GM21717 (cell line): ENCODE measurements at regions not wholly inside any gene's neighbourhood (a gene's known extent, or its start where the extent isn't known, plus 50 kb on each side); places are given as distances from the start of the nearest gene placed in this dataset.

Source experiments
- ATAC-seq: cut with Tn5 transposase; IDR thresholded peaks from one replicate; pipeline ENCODE4 v1.9.1; 2021; ENCODE audit warnings: mild to moderate bottlenecking, moderate library complexity; ENCODE audit not compliant: unreplicated experiment

DNA sequence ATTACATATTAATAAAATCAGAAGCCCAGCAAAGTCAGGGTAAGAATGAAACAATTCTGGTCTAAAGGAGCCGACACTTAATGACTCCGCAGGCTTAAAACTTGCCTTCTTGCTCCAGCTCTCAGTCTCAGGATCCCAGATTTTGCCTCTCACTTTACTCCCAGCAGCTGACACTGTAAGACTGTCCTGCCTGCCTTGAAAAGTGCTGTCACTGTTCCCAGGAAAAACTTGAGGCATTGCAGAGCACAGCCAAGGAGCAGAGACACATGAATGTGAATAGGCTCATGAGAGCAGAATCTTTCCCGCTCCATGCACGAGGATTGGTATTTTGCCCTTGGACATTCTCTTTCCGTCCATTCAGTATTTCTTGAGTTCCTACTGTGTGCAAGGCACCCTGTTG, 457.6 kb upstream of the ZFHX3 start:
- ATAC-seq: no peak

DNA sequence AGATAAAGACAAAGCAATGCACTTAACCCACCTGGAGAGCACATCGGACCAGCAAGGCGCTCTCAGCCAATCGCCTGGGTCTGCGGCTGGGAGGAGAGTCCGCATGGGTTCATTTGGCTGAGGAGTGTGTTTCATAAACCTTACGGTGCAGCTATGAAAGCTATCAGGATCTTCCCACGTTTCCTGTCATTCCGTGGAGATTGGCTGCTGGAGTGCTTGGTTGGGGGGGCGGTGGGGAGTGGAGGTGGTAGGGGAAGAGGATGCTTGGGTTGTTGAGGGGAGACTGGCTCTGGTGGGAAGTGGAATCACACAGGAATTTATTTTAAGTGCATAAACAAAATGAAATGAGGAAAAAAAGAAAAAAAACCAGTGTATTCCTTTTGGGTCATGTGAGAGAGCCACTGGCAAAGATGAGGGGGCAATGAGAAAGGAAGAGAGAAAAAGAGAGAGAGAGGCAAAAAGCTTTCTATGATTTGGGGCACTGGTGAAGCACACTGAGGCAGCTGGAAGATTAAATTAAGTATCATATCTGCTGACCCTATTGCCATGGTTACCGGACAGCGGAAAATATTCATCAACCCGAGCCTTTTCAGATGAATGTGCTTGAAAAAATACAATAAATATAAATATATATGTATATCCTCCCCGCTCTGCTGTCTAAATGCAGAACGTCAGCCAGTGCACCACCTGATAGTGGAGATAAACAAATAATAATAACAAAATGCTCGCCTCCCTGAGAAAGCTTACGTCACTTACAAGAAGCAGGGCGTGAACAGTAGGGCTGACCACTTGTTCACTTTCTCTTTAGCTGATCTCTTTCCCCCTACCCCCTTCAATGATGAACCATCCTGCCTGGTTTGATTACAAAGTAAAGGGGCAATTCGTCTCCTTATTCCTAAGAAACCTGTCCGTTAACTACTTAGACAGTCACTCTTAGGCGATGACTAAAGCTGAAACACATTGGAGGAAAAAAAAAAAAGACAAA, 457.0 kb upstream of the ZFHX3 start:
- ATAC-seq: no peak

DNA sequence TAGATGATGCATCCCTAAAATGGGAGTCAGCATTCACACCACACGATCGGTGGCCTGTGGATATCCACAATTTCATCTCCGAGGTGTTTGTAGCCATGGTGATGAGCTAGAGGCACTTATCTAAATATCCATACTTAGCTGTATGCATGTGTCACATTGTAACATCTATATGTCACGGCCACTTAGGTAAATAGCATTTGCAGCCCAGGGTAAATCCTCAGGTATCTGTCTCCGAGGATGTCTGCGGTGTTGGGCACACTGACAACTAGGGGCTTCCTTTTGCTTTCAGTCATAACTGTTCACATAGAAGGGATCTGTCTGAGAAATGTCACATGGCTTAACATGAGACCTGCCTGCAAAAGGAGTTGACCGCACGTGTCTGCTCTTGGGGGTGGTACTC, 455.2 kb upstream of the ZFHX3 start:
- no peak for ATAC-seq

DNA sequence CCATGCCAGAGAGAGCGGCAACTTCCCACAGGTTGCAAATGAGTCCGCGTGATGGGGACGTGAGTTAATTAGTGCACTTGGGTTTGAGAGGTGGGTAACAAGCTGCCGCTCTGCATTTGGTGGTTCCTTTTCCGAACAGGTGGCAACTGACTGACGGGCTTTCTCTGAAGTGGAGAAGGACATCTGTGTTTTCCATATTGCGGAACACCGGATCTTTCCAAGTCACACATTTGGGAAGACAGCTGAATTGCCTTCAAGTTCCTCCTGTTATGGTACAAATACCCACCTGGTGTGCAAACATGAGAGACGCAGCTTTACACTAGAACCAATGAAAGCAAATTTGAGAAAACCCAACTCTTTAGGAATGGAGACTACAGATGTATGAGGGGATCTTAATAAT, 451.3 kb upstream of the ZFHX3 start:
- no peak for ATAC-seq

DNA sequence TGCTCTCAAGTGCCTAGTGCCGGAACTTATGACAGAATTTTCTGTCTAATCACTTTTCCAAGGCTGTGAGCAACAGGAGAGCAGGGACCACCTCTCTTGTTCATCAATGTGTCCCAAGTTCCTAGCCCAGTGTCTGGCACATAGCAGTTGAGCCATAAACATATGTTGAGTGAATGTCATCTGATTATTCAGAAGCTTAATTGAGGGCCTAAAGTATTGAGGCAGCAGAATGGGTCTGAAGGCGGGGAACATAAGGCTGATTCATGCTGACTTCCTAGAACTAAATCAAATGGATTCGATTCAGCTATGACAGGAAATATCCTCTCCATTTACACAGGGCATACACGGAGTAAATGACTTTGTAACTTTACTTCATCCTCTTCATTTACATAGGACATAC, 438.0 kb upstream of the ZFHX3 start:
- no peak for ATAC-seq

DNA sequence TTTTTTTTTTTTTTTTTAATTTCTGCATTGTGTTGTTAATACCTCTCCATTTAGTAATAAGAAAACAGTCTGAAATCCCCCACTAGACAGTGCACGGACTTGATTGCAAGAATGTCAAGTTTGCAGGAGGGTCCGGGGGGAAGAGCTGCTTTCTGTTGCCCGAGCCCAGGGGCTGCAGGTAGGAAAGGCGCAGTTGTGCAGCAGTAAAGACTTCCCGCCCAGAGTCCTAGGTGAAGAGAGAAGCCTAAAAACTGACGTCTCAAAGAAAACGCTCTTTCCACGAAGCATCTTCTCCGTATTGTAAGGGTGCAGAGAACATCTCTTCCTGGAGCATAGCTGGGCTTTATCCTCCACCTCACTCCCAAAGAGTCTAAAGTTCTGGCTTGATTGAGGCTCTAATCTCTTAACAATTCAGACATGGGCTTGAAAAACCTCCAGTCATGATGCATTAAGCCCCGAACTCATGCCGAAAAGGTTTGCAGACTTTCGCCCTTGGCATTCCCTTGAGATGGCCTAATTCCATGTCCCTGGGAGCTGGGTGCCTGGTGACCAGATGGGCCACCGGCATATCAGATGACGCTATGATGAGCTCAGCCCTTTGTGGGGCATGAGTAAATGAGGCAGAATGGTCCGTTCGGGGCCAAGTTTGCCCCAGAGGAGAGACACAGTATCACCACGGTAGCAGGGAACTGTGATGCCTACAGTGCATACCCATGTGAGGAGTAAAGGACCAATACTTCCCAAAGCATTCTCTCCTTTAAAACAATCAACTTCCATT, 436.2 kb upstream of the ZFHX3 start:
- no peak for ATAC-seq

DNA sequence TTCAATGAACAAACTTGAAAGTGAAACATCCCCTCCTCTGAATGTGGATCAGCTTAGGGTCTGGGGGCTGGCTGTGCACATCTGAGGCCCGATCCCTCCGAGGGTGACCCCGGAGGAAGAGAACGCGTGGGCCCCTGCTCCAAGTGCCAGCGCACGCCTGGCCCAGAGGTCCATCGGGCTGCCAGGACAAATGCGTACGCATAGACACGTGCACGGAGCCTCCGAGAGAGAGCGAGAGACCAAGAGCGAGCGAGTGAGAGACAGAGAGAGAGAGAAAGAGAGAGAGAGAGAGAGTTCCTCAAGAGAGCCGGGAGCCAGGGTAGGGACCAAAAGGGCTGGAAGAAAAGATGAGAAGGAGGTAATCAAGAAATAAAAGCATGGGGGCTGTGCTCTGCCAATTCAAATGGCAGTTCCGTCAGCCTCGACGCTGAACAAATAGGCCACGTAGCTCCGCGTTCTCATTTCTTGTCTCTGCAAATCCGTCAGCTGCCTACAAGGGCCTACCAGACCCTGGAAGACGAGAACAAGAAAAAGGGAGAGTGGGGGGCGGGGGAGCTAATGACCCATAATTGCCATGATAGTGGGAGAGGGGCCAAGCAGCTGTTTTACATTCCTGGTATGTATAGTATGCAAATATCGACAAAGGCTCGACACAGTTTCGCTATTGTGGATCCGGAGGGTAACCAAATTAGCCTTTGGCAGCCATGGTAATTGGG, 435.3 kb upstream of the ZFHX3 start:
- no peak for ATAC-seq

DNA sequence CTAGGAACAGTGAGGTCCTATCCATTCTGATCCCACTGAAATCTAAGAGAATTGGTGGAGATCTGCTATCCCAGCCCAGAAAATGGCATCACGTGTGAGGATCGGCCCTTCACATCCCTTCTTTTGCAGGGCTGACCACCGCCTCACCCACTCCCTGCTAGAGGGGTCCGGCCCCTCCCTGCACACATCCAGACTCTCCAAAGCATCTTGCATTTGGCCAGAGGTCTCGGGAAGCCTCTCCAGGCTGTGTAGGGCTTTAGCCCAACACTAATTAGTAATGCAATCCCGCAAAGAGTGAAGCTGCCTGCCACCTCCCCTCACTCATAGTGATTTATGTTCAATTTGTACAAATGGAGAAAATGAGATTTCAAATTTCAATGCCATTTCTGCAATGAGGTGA, 434.4 kb upstream of the ZFHX3 start:
- no peak for ATAC-seq

DNA sequence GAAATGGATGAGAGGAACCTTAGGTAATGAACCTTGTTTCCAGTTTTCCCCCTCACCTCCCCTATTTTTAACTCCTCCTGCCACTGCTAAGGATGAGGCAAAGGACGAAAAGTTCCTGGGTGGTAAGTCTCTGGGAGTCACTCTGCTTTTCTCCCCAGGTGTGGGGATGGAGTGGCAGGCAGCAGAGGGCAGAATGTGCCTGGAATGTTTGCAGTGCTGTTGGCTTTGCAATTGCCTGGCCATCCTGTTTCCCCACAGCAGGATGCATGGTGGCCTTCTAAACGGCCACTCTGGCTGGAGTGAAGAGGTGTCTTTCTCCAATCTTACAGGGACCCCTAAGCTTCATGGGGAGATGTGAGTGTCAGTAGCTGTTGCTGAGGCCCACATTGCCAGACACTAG, 432.5 kb upstream of the ZFHX3 start:
- ATAC-seq: no peak

DNA sequence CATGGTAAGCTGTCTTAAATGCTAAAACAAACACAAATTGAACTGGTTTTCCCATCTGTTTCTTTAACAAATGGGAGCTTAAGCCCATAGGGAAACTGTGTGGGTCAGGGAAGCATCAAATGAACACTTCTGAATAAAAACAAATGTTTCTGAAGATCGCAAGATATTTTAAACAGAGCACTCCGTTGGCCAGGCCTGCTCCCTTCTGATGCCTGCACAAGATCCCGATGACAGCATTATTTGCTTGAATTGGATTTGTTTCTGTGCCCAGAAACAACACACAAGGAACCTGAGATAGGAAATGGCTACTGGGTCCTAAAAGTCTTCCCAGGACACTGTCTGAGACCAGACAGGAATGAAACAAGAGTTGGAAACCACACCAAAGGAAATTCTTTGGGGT, 425.8 kb upstream of the ZFHX3 start:
- no peak for ATAC-seq

DNA sequence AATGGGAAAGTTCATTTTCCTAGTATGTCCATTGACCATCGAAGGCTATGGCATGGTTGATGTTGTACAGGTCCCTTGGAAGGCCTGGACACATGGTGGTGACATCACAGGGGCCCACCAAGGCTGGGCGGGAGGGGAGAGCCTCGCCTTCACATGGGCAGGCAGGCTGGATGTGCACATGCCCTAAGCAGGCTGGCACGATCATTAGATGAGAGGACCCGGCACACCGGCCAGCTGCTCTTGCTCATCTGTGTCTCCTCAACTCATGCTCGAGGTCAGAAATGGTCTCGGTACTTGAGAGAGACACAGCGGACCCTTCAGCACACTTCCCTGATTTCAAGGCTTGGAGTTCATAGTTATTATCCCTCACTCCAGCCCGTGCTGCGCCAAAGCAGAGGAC, 416.9 kb upstream of the ZFHX3 start:
- no peak for ATAC-seq

DNA sequence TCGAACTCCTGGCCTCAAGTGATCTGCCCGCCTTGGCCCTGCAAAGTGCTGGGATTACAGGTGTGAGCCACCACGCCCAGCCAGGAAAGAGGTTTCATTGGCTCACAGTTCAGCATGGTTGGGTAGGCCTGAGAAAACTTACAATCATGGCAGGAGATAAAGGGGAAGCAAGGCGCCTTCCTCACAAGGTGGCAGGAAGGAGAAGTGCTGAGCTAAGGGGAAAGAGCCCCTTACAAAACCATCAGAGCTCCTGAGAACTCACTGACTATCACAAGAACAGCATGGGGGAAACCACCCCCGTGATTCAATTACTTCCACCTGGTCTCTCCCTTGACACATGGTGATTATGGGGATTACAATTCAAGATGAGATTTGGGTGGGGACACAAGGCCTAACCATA, 411.7 kb upstream of the ZFHX3 start:
- ATAC-seq: no peak

DNA sequence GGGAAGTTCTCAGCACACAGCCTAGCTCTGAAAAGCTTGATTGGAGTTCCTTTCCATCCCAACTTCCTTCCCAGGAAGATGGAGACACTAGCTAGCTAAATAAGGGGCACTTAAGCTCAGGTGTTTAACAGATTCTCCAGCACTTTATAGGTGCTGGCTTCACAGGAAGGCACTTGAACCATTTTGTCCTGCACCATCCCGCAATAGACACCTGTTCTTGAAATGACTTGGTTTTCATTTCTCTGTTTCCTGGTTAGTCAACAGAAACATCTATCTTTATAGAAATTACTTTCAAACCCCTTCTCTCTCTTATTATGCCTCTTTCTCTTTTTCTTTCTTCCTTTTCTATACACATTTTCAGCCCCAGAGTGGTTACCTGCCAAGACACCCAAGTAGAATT, 409.9 kb upstream of the ZFHX3 start:
- ATAC-seq: no peak

DNA sequence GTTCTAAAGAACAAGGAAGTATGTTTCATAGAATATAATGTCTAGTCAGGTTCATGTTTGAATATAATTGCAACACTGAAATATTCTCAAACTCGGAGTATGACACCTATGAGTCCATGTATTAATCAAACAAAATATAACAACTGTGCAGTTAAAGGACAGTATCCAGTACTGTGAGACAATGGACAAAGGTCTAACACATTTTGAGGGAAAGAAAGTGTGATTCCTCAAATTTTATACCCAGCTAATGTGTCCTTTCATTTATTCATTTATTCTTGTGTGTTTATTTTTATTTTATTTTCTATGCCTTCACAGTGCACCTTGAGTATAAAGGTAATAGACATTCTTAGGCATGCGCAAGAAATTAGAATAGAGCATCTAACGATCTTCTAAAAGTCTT, 401.0 kb upstream of the ZFHX3 start:
- no peak for ATAC-seq

DNA sequence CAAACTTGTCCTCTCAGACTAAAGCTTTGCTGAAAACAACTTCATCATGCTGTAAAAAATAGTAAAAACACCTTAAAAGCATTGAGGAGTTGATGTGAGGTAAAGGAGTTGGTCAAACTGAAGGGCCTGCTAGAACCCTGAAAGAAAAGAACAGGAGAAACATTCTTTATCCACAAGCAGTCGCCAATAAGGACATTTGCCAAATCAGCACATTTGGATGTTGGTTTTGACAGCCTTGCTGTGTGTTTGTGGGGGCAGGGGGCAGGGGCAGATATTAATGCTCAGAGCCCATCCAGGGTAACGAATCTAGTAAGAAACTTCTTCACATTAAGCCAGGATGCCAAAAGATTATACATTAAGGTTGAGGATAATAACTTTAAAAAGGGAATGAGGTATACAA, 399.9 kb upstream of the ZFHX3 start:
- ATAC-seq: no peak

DNA sequence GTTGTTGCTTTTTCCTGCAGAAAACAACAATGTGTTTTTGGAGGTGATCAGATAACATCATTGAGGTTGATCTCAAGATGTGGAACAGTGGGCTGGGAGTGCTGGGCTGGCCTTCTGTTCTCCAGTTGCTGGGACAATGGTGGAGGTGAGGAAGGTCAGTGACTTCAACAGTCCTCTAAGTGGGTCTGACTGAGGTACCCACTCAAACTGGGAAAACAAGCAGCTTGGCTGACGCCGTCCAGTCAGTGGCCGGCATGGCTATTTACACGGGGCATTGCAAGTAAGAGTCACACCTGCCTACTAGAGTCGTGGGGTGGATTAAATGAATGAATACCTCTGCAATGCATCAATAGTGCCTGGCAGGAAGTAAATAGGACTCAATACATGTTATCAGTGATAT, 386.7 kb upstream of the ZFHX3 start:
- no peak for ATAC-seq

DNA sequence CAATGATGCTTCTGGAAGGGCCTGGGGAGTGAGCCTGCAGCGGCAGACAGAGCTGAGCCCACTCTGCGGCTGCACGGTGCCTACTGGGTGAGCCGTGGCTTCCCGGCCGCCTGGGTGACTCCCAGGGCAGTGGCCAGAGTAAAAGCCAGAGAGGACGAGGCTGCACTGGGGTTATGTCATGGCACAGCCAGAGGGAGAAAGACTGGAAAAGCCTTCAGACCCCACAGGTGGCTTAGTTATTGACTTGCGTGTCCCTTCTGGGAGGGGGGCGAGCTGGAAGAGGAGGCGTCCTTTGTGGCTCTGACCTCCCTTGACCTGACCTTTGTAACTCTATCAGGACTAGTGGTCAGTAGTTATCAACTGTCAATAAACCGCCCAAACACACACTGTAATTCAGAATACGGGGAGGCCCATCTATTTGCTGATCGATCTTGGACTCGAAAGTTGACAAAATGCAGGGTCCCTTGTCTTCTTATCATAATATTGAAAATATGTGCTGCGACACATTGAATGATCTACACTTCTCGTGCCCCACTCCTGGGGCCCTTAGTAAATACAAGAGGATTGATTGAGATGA, 385.9 kb upstream of the ZFHX3 start:
- ATAC-seq: no peak

DNA sequence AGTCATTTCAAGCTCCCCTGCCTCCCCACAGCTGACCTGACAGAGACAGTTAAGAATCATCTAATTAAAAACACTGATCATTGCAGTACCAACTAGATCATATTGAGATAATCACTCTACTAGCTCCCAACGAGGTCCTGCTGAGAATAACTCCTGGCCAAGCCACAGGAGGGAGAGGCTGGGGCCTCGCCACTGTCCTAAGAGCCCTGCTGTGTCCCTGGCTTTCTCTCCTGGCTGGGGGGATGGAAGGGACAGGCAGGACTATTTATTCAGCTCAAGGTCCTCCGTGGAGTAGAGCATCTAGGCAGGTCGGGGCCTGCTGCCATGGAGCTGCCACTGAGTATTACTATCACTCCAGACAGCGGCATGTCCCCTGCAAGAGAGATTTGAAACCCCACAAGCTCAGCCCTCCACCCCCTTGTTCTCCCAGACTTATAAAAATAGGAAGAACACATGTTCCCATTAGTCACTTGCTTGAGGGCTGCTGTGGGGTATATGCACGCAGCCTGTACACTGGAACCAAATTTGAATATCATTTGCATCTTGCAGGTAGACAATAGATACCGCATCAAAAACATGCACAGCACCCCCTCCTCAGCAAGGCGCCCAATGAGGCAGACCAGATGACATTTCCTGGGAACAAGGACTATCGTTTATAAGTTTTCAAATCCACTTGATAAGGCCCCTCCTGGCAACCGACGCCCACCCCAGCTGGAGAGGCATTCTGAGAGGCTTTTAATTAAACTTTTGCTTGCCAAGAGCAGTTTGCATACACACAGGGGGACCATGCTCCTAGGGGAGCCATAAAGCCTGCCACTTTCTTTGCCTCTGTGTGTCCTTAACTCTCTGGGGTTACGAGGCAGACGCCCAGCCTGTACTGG, 385.2 kb upstream of the ZFHX3 start:
- no peak for ATAC-seq

DNA sequence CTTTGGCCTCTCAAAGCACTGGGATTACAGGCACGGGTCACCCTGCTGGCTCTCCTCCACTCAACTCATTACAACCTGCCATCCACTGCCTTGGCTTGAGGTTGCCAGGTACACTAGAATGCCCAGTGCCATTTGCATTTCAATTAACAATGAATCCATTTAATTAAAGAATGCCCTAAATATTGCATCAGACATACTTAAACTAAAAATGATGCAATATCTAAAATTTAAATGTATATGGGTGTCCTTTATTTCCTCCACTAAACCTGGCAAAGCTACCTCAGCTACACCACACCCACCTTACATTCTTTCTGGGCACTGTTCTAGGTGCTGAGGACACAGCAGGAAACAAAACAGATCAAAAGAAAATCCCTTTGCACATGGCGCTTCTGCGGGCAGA, 382.2 kb upstream of the ZFHX3 start:
- no peak for ATAC-seq

DNA sequence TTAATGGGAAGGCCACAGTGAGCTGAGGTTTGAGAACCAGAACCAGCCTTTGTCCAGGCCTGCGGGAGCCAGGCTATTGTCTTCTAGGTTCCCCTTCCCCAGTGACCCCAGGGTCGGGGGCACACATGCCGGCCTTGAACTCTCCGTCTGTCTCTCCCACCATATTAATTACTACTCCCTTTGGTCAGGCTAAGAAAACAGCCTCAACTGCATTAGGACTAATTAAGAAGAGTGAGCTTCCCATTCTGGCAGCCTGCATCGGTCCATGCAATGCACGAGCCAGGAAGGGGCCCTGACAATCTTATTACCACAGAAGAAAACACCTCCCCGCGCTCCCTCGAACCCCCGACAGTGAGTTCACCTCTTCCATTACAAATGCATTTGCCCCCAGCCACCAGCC, 380.2 kb upstream of the ZFHX3 start:
- ATAC-seq: no peak
